PC-9 (cell line): ENCODE measurements at regions not wholly inside any gene's neighbourhood (a gene's known extent, or its start where the extent isn't known, plus 50 kb on each side); places are given as distances from the start of the nearest gene placed in this dataset.

Source experiments
- CTCF ChIP-seq: fragments of 200-600 bp; sonication (generic); conservative IDR thresholded peaks from 2 replicates; pipeline ENCODE4 v1.6.1; 2017; ENCODE audit warnings: mixed run types, antibody characterized with exemption, mild to moderate bottlenecking, moderate library complexity
- EZH2 ChIP-seq: fragments of 200-600 bp; sonication (generic); IDR thresholded peaks from 2 replicates; pipeline ENCODE4 v1.8.0; 2017; ENCODE audit warnings: antibody characterized with exemption, low read depth

- TF ChIP-seq CTCF (no peak), EZH2 (no peak)
These were observed 381.6 kb downstream of the FOXG1 start for GRCh38 chr14:29148221-29148620.
